Suppressor macrophage treated with lipopolysaccharide for 1 hour (primary cell): ENCODE measurements at regions not wholly inside any gene's neighbourhood (a gene's known extent, or its start where the extent isn't known, plus 50 kb on each side); places are given as distances from the start of the nearest gene placed in this dataset.
"Not testable (repeated sequence)": the region's sequence is repeated elsewhere in the genome, so short reads cannot be mapped to it uniquely, and the experiment has no call there.

ENCODE experiments used
- DNase-seq, 3 donors: peaks; one replicate each; pipeline ENCODE4 v3.0.0-alpha.2; 2020 to 2022

DNA sequence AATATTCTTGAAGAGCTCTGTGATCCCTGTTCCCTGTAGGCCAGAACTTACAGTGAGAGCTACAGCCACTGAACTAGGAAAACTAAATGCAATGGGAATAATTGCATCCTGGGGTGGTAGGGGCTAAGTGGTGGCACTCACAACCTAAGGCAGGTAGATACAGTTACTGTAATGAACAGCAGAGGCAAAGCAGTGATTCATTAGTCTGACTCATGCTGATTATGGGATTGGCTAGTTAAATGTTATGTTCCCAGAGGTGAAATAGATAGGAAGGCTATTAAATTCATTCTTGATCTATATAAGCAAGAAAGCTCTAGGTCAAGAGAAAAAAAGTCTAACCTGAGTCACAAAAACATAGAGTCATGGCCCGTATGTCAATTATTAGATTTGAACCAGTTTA lies 173.1 kb upstream of the MALRD1 start:
- no peak for DNase-seq

DNA sequence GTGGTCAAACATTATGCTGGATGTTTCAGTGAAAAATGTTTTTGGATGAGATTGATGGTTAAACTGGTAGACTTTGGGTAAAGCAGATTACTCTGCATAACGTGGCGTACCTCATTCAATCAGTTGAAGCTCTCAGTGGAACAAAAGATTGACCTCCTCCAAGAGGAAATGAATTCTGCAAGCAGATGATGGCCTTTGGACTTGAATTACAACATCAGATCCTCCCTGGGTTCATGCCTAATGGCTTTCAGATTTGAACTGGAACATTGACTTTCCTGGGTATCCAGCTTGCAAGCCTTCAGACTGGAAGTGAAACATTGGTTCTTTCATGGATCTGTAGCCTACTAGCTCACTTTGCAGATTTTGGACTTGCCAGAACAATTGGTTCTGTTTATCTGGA lies 169.3 kb upstream of the MALRD1 start:
- no peak for DNase-seq

DNA sequence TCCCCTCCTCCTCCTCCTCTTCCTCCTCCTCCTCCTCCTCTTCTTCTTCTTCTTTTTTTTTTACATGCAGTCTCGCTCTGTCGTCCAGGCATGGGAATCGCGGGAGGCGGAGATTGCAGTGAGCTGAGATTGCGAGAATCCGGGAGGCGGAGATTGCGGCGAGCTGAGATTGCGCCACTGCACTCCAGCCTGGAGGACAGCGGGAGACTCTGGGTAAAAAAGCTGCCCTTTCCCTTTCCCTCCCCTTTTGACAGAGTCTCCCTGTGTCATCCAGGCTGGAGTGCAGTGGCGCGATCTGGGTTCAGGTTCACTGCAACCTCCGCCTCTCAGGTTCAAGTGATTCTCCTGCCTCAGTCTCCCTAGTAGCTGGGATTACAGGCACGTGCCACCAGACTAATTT lies 168.1 kb upstream of the MALRD1 start:
- no peak for DNase-seq

- no peak for DNase-seq
Measured at GRCh38 chr10:18886102-18886501, 162.5 kb upstream of the MALRD1 start.

- no peak for DNase-seq
Measured at GRCh38 chr10:18906636-18907035, 142.0 kb upstream of the MALRD1 start.

- DNase-seq: not testable (repeated sequence)
Measured at GRCh38 chr10:18917431-18917830, 131.2 kb upstream of the MALRD1 start.

DNA sequence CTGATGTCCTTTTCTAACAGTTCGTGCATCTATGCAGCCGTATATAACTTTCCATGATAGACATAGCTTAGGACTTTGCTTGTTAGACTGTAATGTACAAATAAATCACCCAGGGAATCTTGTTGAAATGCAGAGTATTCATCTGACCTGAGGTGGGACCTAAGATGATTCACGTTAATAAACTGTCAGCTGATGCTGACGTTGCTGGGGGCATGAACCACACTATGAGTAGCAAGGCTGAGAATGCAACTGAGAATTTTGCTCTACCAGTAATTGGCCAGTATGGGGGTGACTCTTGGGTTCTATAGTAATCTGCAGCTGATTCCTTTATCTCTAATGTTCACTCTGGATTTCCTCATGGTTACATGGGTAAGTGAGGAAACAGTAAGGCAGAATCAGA lies 130.1 kb upstream of the MALRD1 start:
- DNase-seq: no peak

- no peak for DNase-seq
Measured at GRCh38 chr10:18949391-18949790, 99.2 kb upstream of the MALRD1 start.

- not testable (repeated sequence) for DNase-seq
Measured at GRCh38 chr10:18951072-18951823, 97.4 kb upstream of the MALRD1 start.

- no peak for DNase-seq
Measured at GRCh38 chr10:18955061-18955460, 93.5 kb upstream of the MALRD1 start.

- DNase-seq: no peak
Measured at GRCh38 chr10:18959369-18959768, 89.2 kb upstream of the MALRD1 start.

DNA sequence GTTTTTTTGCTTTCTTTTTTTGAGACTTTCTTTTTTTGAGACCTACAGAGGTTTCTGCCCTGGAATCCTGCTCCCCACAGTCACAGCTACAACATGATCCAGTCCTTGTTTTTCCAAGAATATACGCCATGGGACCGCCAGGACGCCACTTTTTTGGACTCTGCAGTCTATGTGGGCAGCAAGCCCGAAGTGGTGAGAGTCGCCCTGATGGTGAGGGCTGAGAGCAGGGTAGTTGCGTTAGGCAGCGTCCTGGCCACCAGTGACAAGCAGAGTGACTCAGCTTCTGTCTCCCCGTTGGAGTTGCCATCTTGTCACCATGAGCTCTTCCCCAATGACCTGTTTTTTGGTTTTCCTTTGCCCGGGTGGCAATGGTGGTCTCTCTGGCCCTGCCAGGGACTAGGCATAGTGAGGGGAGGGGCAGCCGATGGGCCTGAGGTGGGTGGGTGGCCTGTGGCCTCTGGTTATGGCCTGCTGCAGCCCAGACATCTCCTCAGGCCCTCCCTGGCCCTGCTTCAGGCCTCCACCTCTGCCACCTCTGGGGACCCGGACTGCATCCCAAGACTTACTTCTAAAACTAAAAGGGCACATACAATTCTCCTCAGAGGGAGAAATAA lies 88.0 kb upstream of the MALRD1 start:
- no peak for DNase-seq

DNA sequence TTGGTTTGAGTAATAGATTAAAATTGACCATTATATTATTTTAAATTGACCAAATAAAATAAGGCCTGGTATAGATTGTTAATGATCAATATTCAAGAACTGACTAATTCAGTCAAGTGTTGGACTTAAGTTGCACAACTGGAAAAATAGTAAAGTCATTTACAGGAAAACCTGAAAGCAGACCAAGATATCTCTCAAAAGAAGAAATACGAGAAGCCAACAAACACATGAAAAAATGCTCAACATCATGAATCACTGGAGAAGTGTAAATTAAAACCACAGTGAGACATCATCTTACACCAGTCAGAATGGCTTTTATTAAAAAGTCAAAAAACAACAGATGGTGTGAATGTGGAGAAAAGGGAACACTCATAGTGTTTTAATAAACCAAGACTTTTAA lies 80.4 kb upstream of the MALRD1 start:
- no peak for DNase-seq

GRCh38 chr10:18976696-18977251 lies 71.8 kb upstream of the MALRD1 start:
- DNase-seq: no peak

DNA sequence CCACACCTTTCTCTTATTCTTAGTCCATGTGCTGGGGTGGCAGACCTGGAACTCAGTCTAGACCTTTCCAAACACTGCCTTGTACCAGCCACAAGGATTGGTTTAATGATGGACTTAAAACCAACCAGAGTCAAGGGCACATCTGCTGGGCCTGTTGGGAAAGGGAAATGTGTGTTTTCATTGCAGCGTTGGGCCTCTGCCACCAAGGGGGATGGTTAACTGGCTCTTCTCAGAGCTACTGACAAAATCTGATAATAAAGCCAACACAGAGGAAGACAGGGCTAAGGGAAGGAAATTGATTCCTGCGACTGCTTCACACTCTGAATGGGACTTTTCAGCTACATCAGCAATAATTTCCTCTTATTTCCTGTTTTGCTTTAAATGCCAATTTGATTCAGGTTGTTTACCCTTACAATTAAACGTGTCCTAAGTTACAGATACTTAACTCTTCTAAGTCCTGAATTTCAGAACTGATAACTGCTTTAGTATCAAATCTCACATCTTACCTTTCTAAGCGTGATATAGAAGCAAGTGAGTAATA lies 68.4 kb upstream of the MALRD1 start:
- DNase-seq: no peak

DNA sequence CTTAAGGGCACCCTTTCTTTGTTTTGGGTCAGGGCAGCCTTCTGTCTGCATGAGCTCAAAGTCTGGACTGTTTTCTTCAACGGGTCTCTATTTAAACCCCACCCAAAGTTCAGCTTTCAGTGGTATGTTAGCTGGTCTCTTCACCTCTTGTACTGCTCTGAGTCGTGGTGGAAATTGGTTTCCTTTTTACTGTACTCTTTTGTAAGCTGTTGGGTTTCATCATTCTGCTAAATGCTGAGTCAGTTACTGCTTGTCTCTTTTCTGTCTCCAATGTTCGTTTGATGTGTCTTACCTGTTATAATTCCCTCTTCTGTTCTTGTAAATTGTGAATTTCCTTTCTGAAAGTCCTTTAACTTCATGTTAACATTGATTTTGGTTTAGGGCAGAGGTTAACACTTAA lies 64.1 kb upstream of the MALRD1 start:
- DNase-seq: no peak

DNA sequence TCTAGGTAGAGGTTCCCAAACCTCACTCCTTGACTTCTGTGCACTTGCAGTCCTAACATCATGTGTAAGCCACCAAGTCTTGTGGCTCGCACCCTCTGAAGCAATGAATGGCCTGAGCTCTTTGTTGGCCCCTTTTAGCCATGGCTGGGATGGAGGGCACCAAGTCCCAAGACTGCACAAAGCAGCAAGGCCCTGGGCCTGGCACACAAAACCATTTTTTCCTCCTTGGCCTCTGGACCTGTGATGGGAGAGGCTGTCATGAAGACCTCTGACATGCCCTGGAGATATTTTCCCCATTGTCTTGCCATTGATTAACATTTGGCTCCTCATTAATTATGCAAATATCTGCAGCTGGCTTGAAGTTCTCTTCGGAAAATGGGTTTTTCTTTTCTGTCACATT lies 60.3 kb upstream of the MALRD1 start:
- DNase-seq: no peak
